ENCODE measurements at regions not wholly inside any gene's neighbourhood (a gene's known extent, or its start where the extent isn't known, plus 50 kb on each side); places are given as distances from the start of the nearest gene placed in this dataset.

GRCh38 chr1:72678683-72679082, 396.3 kb upstream of the NEGR1 start:
- TF ChIP-seq CREB1 (IDR thresholded peaks at IDR 0.05; ENCODE audit: low read depth), result no peak
- no peak for TF ChIP-seq ATF7 (IDR thresholded peaks at IDR 0.05; ENCODE audit: low read depth)
- no peak for TF ChIP-seq TAF1 (IDR thresholded peaks at IDR 0.05; ENCODE audit: borderline replicate concordance, low read depth, low read length)
- TF ChIP-seq ZNF24 (IDR thresholded peaks at IDR 0.05), result no peak
- TF ChIP-seq CUX1 (IDR thresholded peaks at IDR 0.05; ENCODE audit: insufficient replicate concordance, low read depth, low read length), result no peak
- no peak for TF ChIP-seq MYC (IDR thresholded peaks at IDR 0.05; ENCODE audit: insufficient read depth, insufficient read length, insufficient replicate concordance, low read length, severe bottlenecking)
- TF ChIP-seq CTCF (IDR thresholded peaks at IDR 0.05 in 2 of 3, conservative IDR thresholded peaks at IDR 0.05 in 1 of 3; ENCODE audit: control insufficient read depth in 2 of 3, extremely low read depth in 1 of 3, insufficient read depth in 1 of 3, low read depth in 3 of 3, low read length in 3 of 3), result no peak
- no peak for TF ChIP-seq ATF3 (IDR thresholded peaks at IDR 0.05; ENCODE audit: borderline replicate concordance, extremely low read depth, low read depth, low read length)
